ENCODE measurements at regions not wholly inside any gene's neighbourhood (a gene's known extent, or its start where the extent isn't known, plus 50 kb on each side); places are given as distances from the start of the nearest gene placed in this dataset.
"Not testable (repeated sequence)": the region's sequence is repeated elsewhere in the genome, so short reads cannot be mapped to it uniquely, and the experiment has no call there.

- no peaks in the 10 kb centered on the region for H3K4me1 ChIP-seq (ENCODE audit: low read depth)
- H3K4me3 ChIP-seq: no peak overlapping the region
- no peaks in the 10 kb centered on the region for H3K27me3 ChIP-seq
- no peak for DNase-seq (ENCODE audit: low read depth in 1 of 2, low spot score in 1 of 2)
- no peaks in the 10 kb centered on the region for H3K36me3 ChIP-seq
- TF ChIP-seq CTCF (IDR thresholded peaks at IDR 0.05; ENCODE audit: low read depth, low read length): no peak
- H3K9me3 ChIP-seq (ENCODE audit: low read depth): no peaks in the 10 kb centered on the region
- H3K27ac ChIP-seq: no peak overlapping the region
Measured at GRCh38 chr7:97421307-97421930, 303.9 kb downstream of the SDHAF3 start.

DNA sequence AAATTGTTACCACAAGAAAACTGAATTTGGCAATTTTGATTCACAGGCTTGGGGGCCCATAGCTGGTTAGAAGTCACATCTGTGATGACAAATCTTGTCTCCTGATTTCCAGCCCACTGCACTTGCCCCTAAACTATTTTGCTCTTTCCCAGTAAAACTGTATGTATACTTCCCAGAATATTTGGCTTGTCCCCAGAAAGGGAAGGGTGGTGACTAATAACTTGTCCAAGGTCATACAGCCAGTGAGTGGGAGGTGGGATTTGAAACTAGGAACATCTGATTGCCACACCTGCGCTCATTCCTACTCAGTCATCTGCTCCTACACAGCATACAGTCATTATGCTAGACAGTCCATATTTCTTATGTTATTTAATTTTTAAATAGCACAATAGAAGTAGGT is 304.5 kb downstream of the SDHAF3 start:
- no peaks in the 10 kb centered on the region for H3K27me3 ChIP-seq
- no peak for TF ChIP-seq CTCF (IDR thresholded peaks at IDR 0.05; ENCODE audit: low read depth, low read length)

DNA sequence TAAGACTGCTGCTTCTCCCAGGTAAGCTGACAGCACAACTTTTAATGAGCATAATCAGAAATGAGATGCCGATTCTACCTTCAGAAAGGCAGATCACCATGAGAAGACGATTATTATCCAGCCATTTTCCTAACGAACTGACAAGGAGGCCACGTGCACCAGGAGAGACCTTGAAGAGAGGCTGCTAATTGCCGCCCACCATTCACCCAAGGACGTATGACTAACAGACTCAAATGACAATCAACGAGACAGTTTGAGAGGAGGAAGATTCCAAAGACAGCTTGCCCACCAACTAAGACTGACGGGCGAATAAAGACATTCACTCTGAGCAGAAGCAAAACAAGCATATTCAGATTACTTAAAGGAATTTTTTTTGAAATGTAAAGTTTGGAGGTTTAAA is 301.9 kb upstream of the TAC1 start:
- no peaks in the 10 kb centered on the region for H3K27me3 ChIP-seq
- DNase-seq (ENCODE audit: low read depth in 1 of 2, low spot score in 1 of 2): no peak
- H3K9me3 ChIP-seq (ENCODE audit: low read depth): no peaks in the 10 kb centered on the region
- TF ChIP-seq CTCF (IDR thresholded peaks at IDR 0.05; ENCODE audit: low read depth, low read length): no peak
- no peaks in the 10 kb centered on the region for H3K36me3 ChIP-seq
- H3K4me1 ChIP-seq (ENCODE audit: low read depth): no peaks in the 10 kb centered on the region
- H3K27ac ChIP-seq: no peak overlapping the region
- H3K4me3 ChIP-seq: no peak overlapping the region

More for the DNA sequence above, 304.5 kb downstream of the SDHAF3 start:
- H3K4me1 ChIP-seq (ENCODE audit: low read depth): no peaks in the 10 kb centered on the region
- no peak overlapping the region for H3K27ac ChIP-seq
- H3K9me3 ChIP-seq (ENCODE audit: low read depth): no peaks in the 10 kb centered on the region
- H3K4me3 ChIP-seq: no peak overlapping the region
- H3K36me3 ChIP-seq: no peaks in the 10 kb centered on the region
- DNase-seq (ENCODE audit: low read depth in 1 of 2, low spot score in 1 of 2): no peak

DNA sequence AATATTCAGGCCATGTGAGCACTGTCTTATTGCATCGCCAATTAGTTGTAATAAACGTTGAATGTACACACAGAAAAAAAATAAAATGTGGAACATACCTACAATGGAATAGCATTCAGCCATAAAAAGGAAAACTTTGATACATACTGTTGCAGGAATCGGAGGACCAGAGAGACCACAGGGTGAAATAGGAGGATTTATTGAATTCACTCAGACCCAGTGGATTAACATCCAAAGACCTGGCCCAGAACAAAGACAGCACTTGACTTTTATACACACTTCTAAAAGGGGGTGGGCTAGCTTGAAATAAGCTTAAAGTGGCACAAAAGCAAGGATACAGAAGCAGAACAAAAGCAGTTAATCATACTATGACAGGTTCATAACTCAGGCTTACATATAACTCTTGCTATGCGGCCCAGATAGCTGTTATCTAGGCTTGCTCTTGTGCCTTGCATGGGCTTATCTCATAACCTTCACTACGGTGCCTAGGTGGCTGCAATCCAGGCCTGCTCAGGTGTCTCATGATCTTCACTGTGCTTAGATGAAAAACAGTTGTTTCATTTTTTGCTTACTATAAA is 292.2 kb upstream of the TAC1 start:
- no peak for TF ChIP-seq CTCF (IDR thresholded peaks at IDR 0.05; ENCODE audit: low read depth, low read length)
- no peaks in the 10 kb centered on the region for H3K4me1 ChIP-seq (ENCODE audit: low read depth)

GRCh38 chr7:97446361-97446760 is 285.5 kb upstream of the TAC1 start:
- H3K9me3 ChIP-seq (ENCODE audit: low read depth): no peaks in the 10 kb centered on the region
- no peak for TF ChIP-seq CTCF (IDR thresholded peaks at IDR 0.05; ENCODE audit: low read depth, low read length)
- no peaks in the 10 kb centered on the region for H3K27me3 ChIP-seq
- no peaks in the 10 kb centered on the region for H3K36me3 ChIP-seq
- no peaks in the 10 kb centered on the region for H3K4me1 ChIP-seq (ENCODE audit: low read depth)
- DNase-seq (ENCODE audit: low read depth in 1 of 2, low spot score in 1 of 2): no peak
- no peak overlapping the region for H3K27ac ChIP-seq
- H3K4me3 ChIP-seq: no peak overlapping the region

More for the DNA sequence above, 292.2 kb upstream of the TAC1 start:
- peaks cover 4% of the 10 kb centered on the region for H3K9me3 ChIP-seq (ENCODE audit: low read depth)
- no peak for DNase-seq (ENCODE audit: low read depth in 1 of 2, low spot score in 1 of 2)
- H3K4me3 ChIP-seq: no peak overlapping the region
- no peak overlapping the region for H3K27ac ChIP-seq
- H3K27me3 ChIP-seq: no peaks in the 10 kb centered on the region
- no peaks in the 10 kb centered on the region for H3K36me3 ChIP-seq

- H3K4me1 ChIP-seq (ENCODE audit: low read depth); H3K9me3 ChIP-seq (ENCODE audit: low read depth); DNase-seq (ENCODE audit: low read depth in 1 of 2, low spot score in 1 of 2); H3K36me3 ChIP-seq; H3K4me3 ChIP-seq; H3K27ac ChIP-seq; H3K27me3 ChIP-seq: not testable (repeated sequence)
Measured at GRCh38 chr7:97449448-97449847, 282.4 kb upstream of the TAC1 start.
